ENCODE measurements at regions not wholly inside any gene's neighbourhood (a gene's known extent, or its start where the extent isn't known, plus 50 kb on each side); places are given as distances from the start of the nearest gene placed in this dataset.

- TF ChIP-seq POLR2AphosphoS5 (IDR thresholded peaks at IDR 0.05; ENCODE audit: insufficient read depth in 1 of 2, low read depth in 1 of 2) (no peak), POLR2A (IDR thresholded peaks at IDR 0.05) (no peak)
- TF ChIP-seq, protein P1, sequence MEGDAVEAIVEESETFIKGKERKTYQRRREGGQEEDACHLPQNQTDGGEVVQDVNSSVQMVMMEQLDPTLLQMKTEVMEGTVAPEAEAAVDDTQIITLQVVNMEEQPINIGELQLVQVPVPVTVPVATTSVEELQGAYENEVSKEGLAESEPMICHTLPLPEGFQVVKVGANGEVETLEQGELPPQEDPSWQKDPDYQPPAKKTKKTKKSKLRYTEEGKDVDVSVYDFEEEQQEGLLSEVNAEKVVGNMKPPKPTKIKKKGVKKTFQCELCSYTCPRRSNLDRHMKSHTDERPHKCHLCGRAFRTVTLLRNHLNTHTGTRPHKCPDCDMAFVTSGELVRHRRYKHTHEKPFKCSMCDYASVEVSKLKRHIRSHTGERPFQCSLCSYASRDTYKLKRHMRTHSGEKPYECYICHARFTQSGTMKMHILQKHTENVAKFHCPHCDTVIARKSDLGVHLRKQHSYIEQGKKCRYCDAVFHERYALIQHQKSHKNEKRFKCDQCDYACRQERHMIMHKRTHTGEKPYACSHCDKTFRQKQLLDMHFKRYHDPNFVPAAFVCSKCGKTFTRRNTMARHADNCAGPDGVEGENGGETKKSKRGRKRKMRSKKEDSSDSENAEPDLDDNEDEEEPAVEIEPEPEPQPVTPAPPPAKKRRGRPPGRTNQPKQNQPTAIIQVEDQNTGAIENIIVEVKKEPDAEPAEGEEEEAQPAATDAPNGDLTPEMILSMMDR (IDR thresholded peaks at IDR 0.05): no peak
Observed at GRCh38 chr13:91085127-91085526, 262.4 kb upstream of the MIR17HG start.

All from vagina (tissue), 2 donors.